OCI-LY1 (cell line): ENCODE measurements at regions not wholly inside any gene's neighbourhood (a gene's known extent, or its start where the extent isn't known, plus 50 kb on each side); places are given as distances from the start of the nearest gene placed in this dataset.

Experiments used
- EZH2 ChIP-seq: fragments of 200-600 bp; sonication (generic), shearing (Covaris generic); IDR thresholded peaks from 2 replicates; pipeline ENCODE4 v1.8.0; 2017; ENCODE audit warnings: borderline replicate concordance, mixed run types, mild to moderate bottlenecking, antibody characterized with exemption, low read length, moderate library complexity, mixed read lengths
- TF ChIP-seq, protein P1 (sequence below): fragments of 200-600 bp; sonication (generic), shearing (Covaris generic); IDR thresholded peaks from 2 replicates; pipeline ENCODE4 v1.5.1; 2017; ENCODE audit warnings: mild to moderate bottlenecking, antibody characterized with exemption, low read length, moderate library complexity, mixed read lengths

DNA sequence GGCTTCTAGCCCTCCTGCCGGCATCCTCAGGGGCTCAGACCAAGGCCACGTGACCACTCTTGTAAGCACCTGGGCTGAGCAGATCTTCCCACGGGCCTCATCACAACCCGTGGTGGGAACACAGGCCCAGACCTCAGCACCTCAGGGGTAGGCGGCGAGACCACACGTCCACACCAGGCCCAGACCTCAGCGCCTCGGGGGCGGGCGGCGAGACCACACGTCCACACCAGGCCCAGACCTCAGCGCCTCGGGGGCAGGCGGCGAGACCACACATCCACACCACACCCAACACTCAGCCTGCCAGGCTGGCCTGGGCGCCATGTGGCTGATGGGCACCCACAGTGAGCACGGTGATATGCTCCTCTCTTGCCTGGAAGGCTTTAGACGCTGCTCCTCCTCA lies 334.4 kb upstream of the SALL3 start:
- TF ChIP-seq, protein P1, sequence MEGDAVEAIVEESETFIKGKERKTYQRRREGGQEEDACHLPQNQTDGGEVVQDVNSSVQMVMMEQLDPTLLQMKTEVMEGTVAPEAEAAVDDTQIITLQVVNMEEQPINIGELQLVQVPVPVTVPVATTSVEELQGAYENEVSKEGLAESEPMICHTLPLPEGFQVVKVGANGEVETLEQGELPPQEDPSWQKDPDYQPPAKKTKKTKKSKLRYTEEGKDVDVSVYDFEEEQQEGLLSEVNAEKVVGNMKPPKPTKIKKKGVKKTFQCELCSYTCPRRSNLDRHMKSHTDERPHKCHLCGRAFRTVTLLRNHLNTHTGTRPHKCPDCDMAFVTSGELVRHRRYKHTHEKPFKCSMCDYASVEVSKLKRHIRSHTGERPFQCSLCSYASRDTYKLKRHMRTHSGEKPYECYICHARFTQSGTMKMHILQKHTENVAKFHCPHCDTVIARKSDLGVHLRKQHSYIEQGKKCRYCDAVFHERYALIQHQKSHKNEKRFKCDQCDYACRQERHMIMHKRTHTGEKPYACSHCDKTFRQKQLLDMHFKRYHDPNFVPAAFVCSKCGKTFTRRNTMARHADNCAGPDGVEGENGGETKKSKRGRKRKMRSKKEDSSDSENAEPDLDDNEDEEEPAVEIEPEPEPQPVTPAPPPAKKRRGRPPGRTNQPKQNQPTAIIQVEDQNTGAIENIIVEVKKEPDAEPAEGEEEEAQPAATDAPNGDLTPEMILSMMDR: no peak
- TF ChIP-seq EZH2: no peak
